GM12878 (cell line): ENCODE measurements at regions not wholly inside any gene's neighbourhood (a gene's known extent, or its start where the extent isn't known, plus 50 kb on each side); places are given as distances from the start of the nearest gene placed in this dataset.

Experiments used
- BRCA1 ChIP-seq: IDR thresholded peaks from 2 replicates; pipeline ENCODE4 v1.6.1; 2011; ENCODE audit warnings: low read depth, low read length, improper control_type of control experiment
- CBX3 ChIP-seq: fragments of 200-600 bp; sonication (generic); IDR thresholded peaks from 2 replicates; pipeline ENCODE4 v1.6.1; 2016; ENCODE audit warnings: low read depth, borderline replicate concordance
- CEBPB ChIP-seq, 2 experiments: fragments of 150-350 bp in 1 of 2; IDR thresholded peaks; 2 replicates each; pipeline ENCODE4 v1.6.1; 2012 to 2014; ENCODE audit warnings: low read depth in 2 of 2, low read length in 2 of 2, borderline replicate concordance in 1 of 2, inconsistent platforms in 1 of 2
- CHD1 ChIP-seq: IDR thresholded peaks from 2 replicates; pipeline ENCODE4 v1.6.1; 2012; ENCODE audit warnings: low read depth, low read length, improper control_type of control experiment
- CREM ChIP-seq: IDR thresholded peaks from 2 replicates; pipeline ENCODE4 v1.6.1; 2014; ENCODE audit warnings: antibody characterized with exemption, low read depth
- DPF2 ChIP-seq: fragments of 450-650 bp; IDR thresholded peaks from 2 replicates; pipeline ENCODE4 v1.6.1; 2017; ENCODE audit warnings: mild to moderate bottlenecking
- GABPA ChIP-seq: IDR thresholded peaks from 2 replicates; pipeline ENCODE4 v1.6.1; 2014; ENCODE audit warnings: antibody characterized with exemption, low read depth, mild to moderate bottlenecking, inconsistent platforms
- GATAD2B ChIP-seq: fragments of 450-650 bp; conservative IDR thresholded peaks from 2 replicates; pipeline ENCODE4 v1.6.1; 2017; ENCODE audit warnings: low read depth, mild to moderate bottlenecking, moderate library complexity
- KAT2A ChIP-seq: conservative IDR thresholded peaks from 2 replicates; pipeline ENCODE4 v1.6.1; 2011; ENCODE audit warnings: low read depth, low read length; ENCODE audit not compliant: control insufficient read depth
- NFIC ChIP-seq: IDR thresholded peaks from 2 replicates; pipeline ENCODE4 v1.6.1; 2012; ENCODE audit warnings: low read depth, mild to moderate bottlenecking, inconsistent platforms, low read length, moderate library complexity
- RCOR1 ChIP-seq: conservative IDR thresholded peaks from 2 replicates; pipeline ENCODE4 v1.6.1; 2012; ENCODE audit warnings: low read depth, low read length, improper control_type of control experiment
- SMARCA5 ChIP-seq: fragments of 450-650 bp; IDR thresholded peaks from 2 replicates; pipeline ENCODE4 v1.6.1; 2017; ENCODE audit warnings: mild to moderate bottlenecking
- SPI1 ChIP-seq: IDR thresholded peaks from 2 replicates; pipeline ENCODE4 v1.6.1; 2011; ENCODE audit warnings: low read depth, mild to moderate bottlenecking, low read length, moderate library complexity, borderline replicate concordance; ENCODE audit not compliant: insufficient read depth
- SREBF2 ChIP-seq: IDR thresholded peaks from 2 replicates; pipeline ENCODE4 v1.6.1; 2012; ENCODE audit warnings: mild to moderate bottlenecking, low read length
- ZBTB4 ChIP-seq: fragments of 450-650 bp; formaldehyde crosslinking; IDR thresholded peaks from 2 replicates; pipeline ENCODE4 v1.4.0; 2022; ENCODE audit warnings: mild to moderate bottlenecking, moderate library complexity
- ZSCAN29 ChIP-seq: fragments of 450-650 bp; IDR thresholded peaks from 2 replicates; pipeline ENCODE4 v1.6.1; 2017; ENCODE audit warnings: mild to moderate bottlenecking, moderate library complexity
- TF ChIP-seq, protein P1 (sequence below): fragments of 450-650 bp; IDR thresholded peaks from 2 replicates; pipeline ENCODE4 v1.6.1; 2017; ENCODE audit warnings: mild to moderate bottlenecking, moderate library complexity
- TF ChIP-seq, protein P2 (sequence below): fragments of 150-350 bp; IDR thresholded peaks from 2 replicates; pipeline ENCODE4 v1.6.1; 2014; ENCODE audit warnings: mild to moderate bottlenecking, low read depth, low read length
- TF ChIP-seq, protein P3 (sequence below): IDR thresholded peaks from 2 replicates; pipeline ENCODE4 v1.6.1; 2011; ENCODE audit warnings: mild to moderate bottlenecking, low read depth, low read length, moderate library complexity; ENCODE audit not compliant: insufficient replicate concordance
- TF ChIP-seq, protein P4 (sequence below): fragments of 450-650 bp; IDR thresholded peaks from 2 replicates; pipeline ENCODE4 v1.6.1; 2017; ENCODE audit warnings: low read depth, mild to moderate bottlenecking, moderate library complexity

DNA sequence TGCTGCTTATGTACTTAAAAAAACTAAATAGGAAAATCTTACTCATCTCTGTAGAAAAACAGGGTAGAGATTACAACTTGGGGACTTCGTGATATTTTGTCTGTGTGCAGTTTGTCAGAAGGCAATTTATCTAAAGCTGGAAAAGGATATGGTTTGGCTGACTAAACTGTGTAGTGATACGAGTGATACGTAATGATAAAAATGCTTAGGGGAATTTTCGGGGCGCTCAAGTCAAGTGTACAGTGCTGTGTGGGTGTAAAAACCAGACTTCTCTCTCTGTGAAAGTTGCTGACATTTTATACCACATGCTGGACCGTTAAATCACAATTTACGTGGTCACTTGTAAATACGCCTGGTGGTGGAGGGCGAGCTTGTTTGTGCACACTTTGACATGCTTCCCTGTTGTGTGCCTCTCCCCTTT lies 221.7 kb downstream of the KCNRG start (continued):
- TF ChIP-seq ZBTB4 (no peak), SREBF2 (no peak), RCOR1 (peak; percentile 78; the same call in 1 of the 2 replicates), CBX3 (no peak), CHD1 (no peak), GATAD2B (no peak; the same call in 1 of the 2 replicates), DPF2 (peak; percentile 96), CREM (peak; percentile 96), BRCA1 (no peak), CEBPB (IDR thresholded peaks at IDR 0.05; ENCODE audit: borderline replicate concordance in 1 of 2, low read depth in 2 of 2, low read length in 2 of 2) (peak in 1 of 2 experiments; percentile 99; a peak in 2 of 4 replicates), SPI1 (0 out of 2 replicates have a peak, but pooled peaks have one; percentile 2), KAT2A (no peak), SMARCA5 (no peak), NFIC (peak; percentile 100), GABPA (peak; percentile 81), ZSCAN29 (no peak)
- TF ChIP-seq, protein P1, sequence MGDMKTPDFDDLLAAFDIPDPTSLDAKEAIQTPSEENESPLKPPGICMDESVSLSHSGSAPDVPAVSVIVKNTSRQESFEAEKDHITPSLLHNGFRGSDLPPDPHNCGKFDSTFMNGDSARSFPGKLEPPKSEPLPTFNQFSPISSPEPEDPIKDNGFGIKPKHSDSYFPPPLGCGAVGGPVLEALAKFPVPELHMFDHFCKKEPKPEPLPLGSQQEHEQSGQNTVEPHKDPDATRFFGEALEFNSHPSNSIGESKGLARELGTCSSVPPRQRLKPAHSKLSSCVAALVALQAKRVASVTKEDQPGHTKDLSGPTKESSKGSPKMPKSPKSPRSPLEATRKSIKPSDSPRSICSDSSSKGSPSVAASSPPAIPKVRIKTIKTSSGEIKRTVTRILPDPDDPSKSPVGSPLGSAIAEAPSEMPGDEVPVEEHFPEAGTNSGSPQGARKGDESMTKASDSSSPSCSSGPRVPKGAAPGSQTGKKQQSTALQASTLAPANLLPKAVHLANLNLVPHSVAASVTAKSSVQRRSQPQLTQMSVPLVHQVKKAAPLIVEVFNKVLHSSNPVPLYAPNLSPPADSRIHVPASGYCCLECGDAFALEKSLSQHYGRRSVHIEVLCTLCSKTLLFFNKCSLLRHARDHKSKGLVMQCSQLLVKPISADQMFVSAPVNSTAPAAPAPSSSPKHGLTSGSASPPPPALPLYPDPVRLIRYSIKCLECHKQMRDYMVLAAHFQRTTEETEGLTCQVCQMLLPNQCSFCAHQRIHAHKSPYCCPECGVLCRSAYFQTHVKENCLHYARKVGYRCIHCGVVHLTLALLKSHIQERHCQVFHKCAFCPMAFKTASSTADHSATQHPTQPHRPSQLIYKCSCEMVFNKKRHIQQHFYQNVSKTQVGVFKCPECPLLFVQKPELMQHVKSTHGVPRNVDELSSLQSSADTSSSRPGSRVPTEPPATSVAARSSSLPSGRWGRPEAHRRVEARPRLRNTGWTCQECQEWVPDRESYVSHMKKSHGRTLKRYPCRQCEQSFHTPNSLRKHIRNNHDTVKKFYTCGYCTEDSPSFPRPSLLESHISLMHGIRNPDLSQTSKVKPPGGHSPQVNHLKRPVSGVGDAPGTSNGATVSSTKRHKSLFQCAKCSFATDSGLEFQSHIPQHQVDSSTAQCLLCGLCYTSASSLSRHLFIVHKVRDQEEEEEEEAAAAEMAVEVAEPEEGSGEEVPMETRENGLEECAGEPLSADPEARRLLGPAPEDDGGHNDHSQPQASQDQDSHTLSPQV = no peak
- TF ChIP-seq, protein P2, sequence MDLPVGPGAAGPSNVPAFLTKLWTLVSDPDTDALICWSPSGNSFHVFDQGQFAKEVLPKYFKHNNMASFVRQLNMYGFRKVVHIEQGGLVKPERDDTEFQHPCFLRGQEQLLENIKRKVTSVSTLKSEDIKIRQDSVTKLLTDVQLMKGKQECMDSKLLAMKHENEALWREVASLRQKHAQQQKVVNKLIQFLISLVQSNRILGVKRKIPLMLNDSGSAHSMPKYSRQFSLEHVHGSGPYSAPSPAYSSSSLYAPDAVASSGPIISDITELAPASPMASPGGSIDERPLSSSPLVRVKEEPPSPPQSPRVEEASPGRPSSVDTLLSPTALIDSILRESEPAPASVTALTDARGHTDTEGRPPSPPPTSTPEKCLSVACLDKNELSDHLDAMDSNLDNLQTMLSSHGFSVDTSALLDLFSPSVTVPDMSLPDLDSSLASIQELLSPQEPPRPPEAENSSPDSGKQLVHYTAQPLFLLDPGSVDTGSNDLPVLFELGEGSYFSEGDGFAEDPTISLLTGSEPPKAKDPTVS = no peak
- TF ChIP-seq, protein P3, sequence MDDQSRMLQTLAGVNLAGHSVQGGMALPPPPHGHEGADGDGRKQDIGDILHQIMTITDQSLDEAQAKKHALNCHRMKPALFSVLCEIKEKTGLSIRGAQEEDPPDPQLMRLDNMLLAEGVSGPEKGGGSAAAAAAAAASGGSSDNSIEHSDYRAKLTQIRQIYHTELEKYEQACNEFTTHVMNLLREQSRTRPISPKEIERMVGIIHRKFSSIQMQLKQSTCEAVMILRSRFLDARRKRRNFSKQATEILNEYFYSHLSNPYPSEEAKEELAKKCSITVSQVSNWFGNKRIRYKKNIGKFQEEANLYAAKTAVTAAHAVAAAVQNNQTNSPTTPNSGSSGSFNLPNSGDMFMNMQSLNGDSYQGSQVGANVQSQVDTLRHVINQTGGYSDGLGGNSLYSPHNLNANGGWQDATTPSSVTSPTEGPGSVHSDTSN = no peak
- TF ChIP-seq, protein P4, sequence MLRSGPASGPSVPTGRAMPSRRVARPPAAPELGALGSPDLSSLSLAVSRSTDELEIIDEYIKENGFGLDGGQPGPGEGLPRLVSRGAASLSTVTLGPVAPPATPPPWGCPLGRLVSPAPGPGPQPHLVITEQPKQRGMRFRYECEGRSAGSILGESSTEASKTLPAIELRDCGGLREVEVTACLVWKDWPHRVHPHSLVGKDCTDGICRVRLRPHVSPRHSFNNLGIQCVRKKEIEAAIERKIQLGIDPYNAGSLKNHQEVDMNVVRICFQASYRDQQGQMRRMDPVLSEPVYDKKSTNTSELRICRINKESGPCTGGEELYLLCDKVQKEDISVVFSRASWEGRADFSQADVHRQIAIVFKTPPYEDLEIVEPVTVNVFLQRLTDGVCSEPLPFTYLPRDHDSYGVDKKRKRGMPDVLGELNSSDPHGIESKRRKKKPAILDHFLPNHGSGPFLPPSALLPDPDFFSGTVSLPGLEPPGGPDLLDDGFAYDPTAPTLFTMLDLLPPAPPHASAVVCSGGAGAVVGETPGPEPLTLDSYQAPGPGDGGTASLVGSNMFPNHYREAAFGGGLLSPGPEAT = peak; percentile 93
